ENCODE measurements at regions not wholly inside any gene's neighbourhood (a gene's known extent, or its start where the extent isn't known, plus 50 kb on each side); places are given as distances from the start of the nearest gene placed in this dataset.
"Not testable (repeated sequence)": the region's sequence is repeated elsewhere in the genome, so short reads cannot be mapped to it uniquely, and the experiment has no call there.

- DNase-seq, result no peak
Observed at GRCh38 chr5:124796495-124796894, 50.1 kb upstream of the ZNF608 start.

GRCh38 chr5:124797665-124798087 is 51.2 kb upstream of the ZNF608 start:
- no peak for DNase-seq

GRCh38 chr5:124798890-124799289 is 52.5 kb upstream of the ZNF608 start:
- no peak for DNase-seq

GRCh38 chr5:124801551-124801950 is 55.1 kb upstream of the ZNF608 start:
- no peak for DNase-seq

- no peak for DNase-seq
Observed at GRCh38 chr5:124803617-124804323, 57.3 kb upstream of the ZNF608 start.

GRCh38 chr5:124806026-124806372 is 59.6 kb upstream of the ZNF608 start:
- DNase-seq, result no peak

GRCh38 chr5:124806373-124807077 is 60.1 kb upstream of the ZNF608 start:
- DNase-seq, result no peak

GRCh38 chr5:124808842-124809268 is 62.4 kb upstream of the ZNF608 start:
- no peak for DNase-seq

- no peak for DNase-seq
Observed at GRCh38 chr5:124810396-124811006, 64.1 kb upstream of the ZNF608 start.

- DNase-seq, result no peak
Observed at GRCh38 chr5:124812771-124813358, 66.4 kb upstream of the ZNF608 start.

GRCh38 chr5:124816381-124816780 is 69.9 kb upstream of the ZNF608 start:
- DNase-seq, result no peak

GRCh38 chr5:124819201-124819600 is 72.8 kb upstream of the ZNF608 start:
- DNase-seq, result no peak

- no peak for DNase-seq
Observed at GRCh38 chr5:124822647-124823046, 76.2 kb upstream of the ZNF608 start.

- no peak for DNase-seq
Observed at GRCh38 chr5:124823380-124823779, 76.9 kb upstream of the ZNF608 start.

GRCh38 chr5:124824637-124825158 is 78.3 kb upstream of the ZNF608 start:
- DNase-seq, result no peak

- no peak for DNase-seq
Observed at GRCh38 chr5:124825250-124825982, 79.0 kb upstream of the ZNF608 start.

- DNase-seq, result no peak
Observed at GRCh38 chr5:124825983-124826337, 79.5 kb upstream of the ZNF608 start.

GRCh38 chr5:124828731-124829234 is 82.3 kb upstream of the ZNF608 start:
- no peak for DNase-seq

- DNase-seq, result no peak
Observed at GRCh38 chr5:124831687-124832240, 85.3 kb upstream of the ZNF608 start.

- no peak for DNase-seq
Observed at GRCh38 chr5:124832510-124832909, 86.1 kb upstream of the ZNF608 start.

- not testable (repeated sequence) for DNase-seq
Observed at GRCh38 chr5:124836314-124836713, 89.9 kb upstream of the ZNF608 start.

- no peak for DNase-seq
Observed at GRCh38 chr5:124839371-124839998, 93.0 kb upstream of the ZNF608 start.
